A673 (cell line): ENCODE measurements at regions not wholly inside any gene's neighbourhood (a gene's known extent, or its start where the extent isn't known, plus 50 kb on each side); places are given as distances from the start of the nearest gene placed in this dataset.

Experiments used
- EZH2 ChIP-seq: fragments of 200-600 bp; sonication (generic); IDR thresholded peaks from 2 replicates; pipeline ENCODE4 v1.6.1; 2017; ENCODE audit warnings: borderline replicate concordance, low read depth, mild to moderate bottlenecking, mixed read lengths, antibody characterized with exemption, low read length; ENCODE audit not compliant: poor library complexity, severe bottlenecking
- TF ChIP-seq, protein P1 (sequence below): fragments of 300-800, 200-600 bp; sonication (generic); conservative IDR thresholded peaks from 2 replicates; pipeline ENCODE4 v1.5.1; 2017; ENCODE audit warnings: low read depth, mild to moderate bottlenecking, antibody characterized with exemption, low read length, moderate library complexity, mixed read lengths

DNA sequence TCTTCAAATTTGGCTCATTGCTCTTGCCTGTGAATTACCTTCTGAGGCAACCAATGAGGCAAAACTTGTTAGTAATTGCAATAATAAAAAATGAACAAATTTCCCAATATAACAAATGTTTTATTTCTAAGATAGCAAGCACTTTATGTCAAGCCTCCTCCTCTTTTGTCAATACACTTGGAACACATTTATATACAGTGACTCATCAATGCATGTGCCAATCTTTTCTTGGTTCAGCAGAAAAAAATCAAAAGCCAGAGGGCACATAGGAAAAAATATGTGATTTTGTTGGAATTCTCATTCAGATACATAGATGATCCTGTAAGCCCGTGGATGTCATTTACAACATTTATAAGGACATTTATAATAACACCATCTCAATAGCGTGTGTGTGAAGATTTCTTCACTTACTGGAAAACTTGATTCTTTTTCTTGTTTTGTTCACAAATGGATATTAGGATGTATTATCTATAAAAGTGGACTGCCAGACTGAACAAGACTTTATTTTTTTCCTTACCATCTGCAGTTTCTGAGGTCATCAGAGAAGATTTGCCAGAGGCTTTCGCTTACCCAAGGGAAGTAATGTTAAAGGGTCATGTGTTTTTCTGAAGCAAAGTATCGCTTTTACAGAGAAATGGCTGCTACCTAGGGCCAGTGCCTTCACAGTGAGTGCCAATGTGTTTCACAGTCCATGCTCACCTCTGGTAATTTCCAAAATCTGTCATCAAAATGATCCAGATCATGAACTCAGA is 645.7 kb upstream of the PTBP2 start:
- TF ChIP-seq, protein P1, sequence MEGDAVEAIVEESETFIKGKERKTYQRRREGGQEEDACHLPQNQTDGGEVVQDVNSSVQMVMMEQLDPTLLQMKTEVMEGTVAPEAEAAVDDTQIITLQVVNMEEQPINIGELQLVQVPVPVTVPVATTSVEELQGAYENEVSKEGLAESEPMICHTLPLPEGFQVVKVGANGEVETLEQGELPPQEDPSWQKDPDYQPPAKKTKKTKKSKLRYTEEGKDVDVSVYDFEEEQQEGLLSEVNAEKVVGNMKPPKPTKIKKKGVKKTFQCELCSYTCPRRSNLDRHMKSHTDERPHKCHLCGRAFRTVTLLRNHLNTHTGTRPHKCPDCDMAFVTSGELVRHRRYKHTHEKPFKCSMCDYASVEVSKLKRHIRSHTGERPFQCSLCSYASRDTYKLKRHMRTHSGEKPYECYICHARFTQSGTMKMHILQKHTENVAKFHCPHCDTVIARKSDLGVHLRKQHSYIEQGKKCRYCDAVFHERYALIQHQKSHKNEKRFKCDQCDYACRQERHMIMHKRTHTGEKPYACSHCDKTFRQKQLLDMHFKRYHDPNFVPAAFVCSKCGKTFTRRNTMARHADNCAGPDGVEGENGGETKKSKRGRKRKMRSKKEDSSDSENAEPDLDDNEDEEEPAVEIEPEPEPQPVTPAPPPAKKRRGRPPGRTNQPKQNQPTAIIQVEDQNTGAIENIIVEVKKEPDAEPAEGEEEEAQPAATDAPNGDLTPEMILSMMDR: no peak
- TF ChIP-seq EZH2: no peak
